WTC11 (cell line): ENCODE measurements at regions not wholly inside any gene's neighbourhood (a gene's known extent, or its start where the extent isn't known, plus 50 kb on each side); places are given as distances from the start of the nearest gene placed in this dataset.

Experiments used
- ATF2 ChIP-seq: sonication (generic); formaldehyde crosslinking; IDR thresholded peaks from 2 replicates; pipeline ENCODE4 v1.8.1; 2022; ENCODE audit warnings: low read depth, missing genetic modification reagents, borderline replicate concordance
- CBFB ChIP-seq: sonication (generic); formaldehyde crosslinking; IDR thresholded peaks from 2 replicates; pipeline ENCODE4 v1.8.1; 2022; ENCODE audit warnings: mild to moderate bottlenecking, low read depth, missing genetic modification reagents
- CTCF ChIP-seq: fragments of 200-600 bp; IDR thresholded peaks from 2 replicates; pipeline ENCODE4 v1.8.0; 2022; ENCODE audit warnings: antibody characterized with exemption
- E2F1 ChIP-seq: sonication (generic); formaldehyde crosslinking; IDR thresholded peaks from 2 replicates; pipeline ENCODE4 v1.8.0; 2022; ENCODE audit warnings: mild to moderate bottlenecking, missing genetic modification reagents
- E2F5 ChIP-seq: sonication (generic); formaldehyde crosslinking; IDR thresholded peaks from 2 replicates; pipeline ENCODE4 v1.8.1; 2022; ENCODE audit warnings: mild to moderate bottlenecking, moderate library complexity, missing genetic modification reagents
- GTF2I ChIP-seq: fragments of 250-450 bp; sonication (Bioruptor Pico); conservative IDR thresholded peaks from 2 replicates; pipeline ENCODE4 v1.4.0; 2021; ENCODE audit warnings: mild to moderate bottlenecking
- MAX ChIP-seq: sonication (generic); formaldehyde crosslinking; IDR thresholded peaks from 2 replicates; pipeline ENCODE4 v1.8.0; 2022; ENCODE audit warnings: mild to moderate bottlenecking, missing genetic modification reagents
- MLX ChIP-seq: sonication (generic); formaldehyde crosslinking; IDR thresholded peaks from 2 replicates; pipeline ENCODE4 v1.8.1; 2023; ENCODE audit warnings: mild to moderate bottlenecking, missing genetic modification reagents, moderate library complexity
- TF ChIP-seq, protein P1 (sequence below): sonication (generic); formaldehyde crosslinking; IDR thresholded peaks from 2 replicates; pipeline ENCODE4 v1.8.1; 2023; ENCODE audit warnings: mild to moderate bottlenecking, moderate library complexity, missing genetic modification reagents
- TF ChIP-seq, protein P2 (sequence below): fragments of 250-450 bp; sonication (Bioruptor Pico); conservative IDR thresholded peaks from 2 replicates; pipeline ENCODE4 v1.9.0; 2021; ENCODE audit warnings: mild to moderate bottlenecking

DNA sequence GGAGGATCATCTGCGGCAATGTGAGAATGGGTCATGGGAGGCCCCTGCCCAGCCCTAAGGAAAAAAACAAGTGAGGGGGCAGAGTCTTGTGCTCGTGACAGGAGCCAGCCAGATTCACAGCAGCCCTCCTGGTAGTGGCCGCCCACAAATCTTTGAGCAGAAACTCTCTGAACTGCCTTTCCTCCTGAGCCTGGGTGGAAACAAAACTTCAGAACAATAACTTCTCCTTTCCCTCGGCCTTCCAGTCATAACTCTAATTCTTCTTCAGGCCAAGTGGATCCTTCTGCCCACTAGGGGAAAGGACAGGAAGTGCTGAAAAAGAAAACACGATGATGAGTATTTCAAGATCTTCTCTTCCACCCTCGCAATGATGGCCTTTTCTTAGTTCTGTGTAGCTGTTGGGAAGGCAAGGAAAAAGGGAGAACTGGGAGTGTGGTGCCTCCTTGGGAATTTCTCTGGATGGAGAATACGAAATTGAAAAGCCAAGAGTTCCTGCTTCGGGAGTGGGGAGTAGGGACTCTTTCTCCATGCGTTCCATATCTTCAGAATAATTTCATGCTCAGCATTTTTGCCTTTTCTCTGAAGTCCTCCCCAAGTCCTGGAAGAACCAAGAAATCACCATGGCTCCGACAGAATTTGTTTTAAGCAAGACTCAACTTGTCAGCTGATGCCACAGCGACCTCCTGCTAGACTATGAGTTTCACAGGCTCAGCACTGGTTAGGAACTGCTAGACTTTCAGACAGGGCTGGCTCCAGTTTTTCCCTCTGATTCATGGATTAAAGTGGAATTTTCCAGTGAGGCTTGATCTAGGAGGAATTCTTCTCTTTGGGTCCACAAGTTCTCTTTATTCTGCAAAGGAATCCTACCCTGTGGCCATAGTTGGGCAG is 188.9 kb downstream of the CAND1 start:
- TF ChIP-seq E2F1 (CRISPR knock-in tag), result no peak
- no peak for TF ChIP-seq CTCF
- TF ChIP-seq CBFB (CRISPR knock-in tag), result no peak
- TF ChIP-seq, protein P1, sequence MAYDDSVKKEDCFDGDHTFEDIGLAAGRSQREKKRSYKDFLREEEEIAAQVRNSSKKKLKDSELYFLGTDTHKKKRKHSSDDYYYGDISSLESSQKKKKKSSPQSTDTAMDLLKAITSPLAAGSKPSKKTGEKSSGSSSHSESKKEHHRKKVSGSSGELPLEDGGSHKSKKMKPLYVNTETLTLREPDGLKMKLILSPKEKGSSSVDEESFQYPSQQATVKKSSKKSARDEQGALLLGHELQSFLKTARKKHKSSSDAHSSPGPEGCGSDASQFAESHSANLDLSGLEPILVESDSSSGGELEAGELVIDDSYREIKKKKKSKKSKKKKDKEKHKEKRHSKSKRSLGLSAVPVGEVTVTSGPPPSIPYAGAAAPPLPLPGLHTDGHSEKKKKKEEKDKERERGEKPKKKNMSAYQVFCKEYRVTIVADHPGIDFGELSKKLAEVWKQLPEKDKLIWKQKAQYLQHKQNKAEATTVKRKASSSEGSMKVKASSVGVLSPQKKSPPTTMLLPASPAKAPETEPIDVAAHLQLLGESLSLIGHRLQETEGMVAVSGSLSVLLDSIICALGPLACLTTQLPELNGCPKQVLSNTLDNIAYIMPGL (CRISPR knock-in tag), result no peak
- no peak for TF ChIP-seq E2F5 (CRISPR knock-in tag)
- no peak for TF ChIP-seq ATF2 (CRISPR knock-in tag)
- no peak for TF ChIP-seq MAX
- TF ChIP-seq, protein P2, sequence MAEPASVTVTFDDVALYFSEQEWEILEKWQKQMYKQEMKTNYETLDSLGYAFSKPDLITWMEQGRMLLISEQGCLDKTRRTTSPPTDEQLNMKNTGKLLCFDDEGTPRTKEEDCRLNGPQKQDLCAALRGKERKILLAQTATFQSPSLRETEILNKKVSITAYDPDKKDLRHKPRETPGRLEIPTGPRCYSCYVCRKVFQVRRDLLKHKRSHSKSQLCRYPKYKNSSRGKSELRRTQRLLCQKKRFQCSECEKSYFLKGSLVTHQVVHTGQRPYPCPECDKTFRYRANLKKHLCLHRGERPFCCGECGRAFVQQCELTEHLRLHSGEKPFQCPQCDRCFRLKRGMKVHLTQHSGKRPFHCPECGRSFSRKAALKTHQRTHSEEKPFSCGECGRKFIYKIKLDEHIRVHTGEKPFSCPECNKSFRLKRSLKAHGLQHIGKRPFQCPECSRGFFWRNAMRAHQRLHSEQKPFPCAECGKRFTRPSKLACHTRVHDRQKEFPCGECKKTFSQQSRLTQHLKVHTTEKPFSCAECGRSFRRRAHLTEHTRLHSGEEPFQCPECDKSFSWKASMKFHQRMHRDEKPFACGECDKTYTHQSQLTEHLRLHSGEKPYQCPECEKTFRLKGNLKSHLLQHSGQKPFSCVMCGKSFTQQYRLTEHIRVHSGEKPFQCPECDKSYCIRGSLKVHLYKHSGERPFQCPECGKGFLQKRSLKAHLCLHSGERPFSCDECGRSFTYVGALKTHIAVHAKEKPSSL (CRISPR knock-in tag), result no peak
- no peak for TF ChIP-seq MLX
- TF ChIP-seq GTF2I (CRISPR knock-in tag), result no peak
